GM12874 (cell line): ENCODE measurements at regions not wholly inside any gene's neighbourhood (a gene's known extent, or its start where the extent isn't known, plus 50 kb on each side); places are given as distances from the start of the nearest gene placed in this dataset.

Experiments used
- CTCF ChIP-seq: IDR thresholded peaks from 2 replicates; pipeline ENCODE4 v1.5.1; 2011; ENCODE audit warnings: low read depth, mild to moderate bottlenecking, control low read depth, low read length, moderate library complexity; ENCODE audit not compliant: insufficient read depth

GRCh38 chr9:88926781-88927505 lies 64.3 kb upstream of the S1PR3 start:
- no peak for TF ChIP-seq CTCF

- no peak for TF ChIP-seq CTCF
Measured at GRCh38 chr9:88927510-88927909, 63.8 kb upstream of the S1PR3 start.

GRCh38 chr9:88930716-88931115 lies 60.6 kb upstream of the S1PR3 start:
- no peak for TF ChIP-seq CTCF

DNA sequence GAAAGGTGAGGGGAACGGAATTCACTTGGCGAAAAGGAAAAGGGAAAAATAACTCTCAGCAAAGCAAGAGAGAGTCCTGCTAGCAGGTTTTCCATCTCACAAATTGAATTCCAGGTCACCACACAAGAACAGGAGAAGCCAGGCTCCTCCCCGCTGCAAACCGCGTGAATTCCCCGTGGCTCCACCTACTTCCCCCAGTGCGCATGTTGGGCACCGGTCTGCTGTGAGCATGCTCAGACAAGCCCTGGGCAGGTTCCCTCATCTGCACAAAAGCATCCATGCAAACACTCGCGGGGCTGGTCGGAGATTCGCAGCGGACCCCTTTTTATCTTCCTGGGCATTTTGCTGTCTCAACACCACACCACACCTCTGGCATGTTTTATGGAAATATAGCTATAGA lies 58.5 kb upstream of the S1PR3 start:
- no peak for TF ChIP-seq CTCF

- TF ChIP-seq CTCF: no peak
Measured at GRCh38 chr9:88933607-88934379, 57.5 kb upstream of the S1PR3 start.

DNA sequence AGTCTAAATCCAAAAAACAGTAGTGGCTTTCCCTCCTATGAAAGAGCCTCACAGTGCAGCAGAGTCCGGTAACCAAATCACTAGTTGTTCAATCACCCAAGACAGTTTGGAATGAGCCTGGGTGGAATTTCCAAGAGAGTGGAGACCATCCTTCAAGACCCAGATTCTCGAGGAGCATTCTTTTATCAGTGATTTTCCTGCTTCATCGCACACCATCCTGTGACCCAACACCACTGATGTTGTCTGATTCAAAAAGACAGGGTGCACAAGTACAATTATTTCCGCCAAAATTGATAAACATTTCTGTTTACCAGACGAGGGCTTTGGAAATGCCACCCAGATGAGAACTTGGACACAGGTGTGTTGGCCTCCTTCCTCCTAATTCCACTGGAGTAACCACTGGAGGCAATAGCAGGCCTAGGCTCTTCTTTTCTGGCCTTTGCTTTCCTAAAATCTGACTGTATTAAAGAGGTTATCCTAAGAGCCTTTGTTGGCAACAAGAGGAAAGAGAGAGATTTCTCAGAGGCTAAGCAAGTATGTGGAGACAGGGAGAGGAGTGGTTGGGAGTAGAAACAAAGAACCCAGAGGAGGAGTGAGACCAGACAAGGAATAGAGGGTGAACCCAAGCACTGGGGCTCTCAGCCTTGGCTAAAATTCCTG lies 56.3 kb upstream of the S1PR3 start:
- no peak for TF ChIP-seq CTCF

DNA sequence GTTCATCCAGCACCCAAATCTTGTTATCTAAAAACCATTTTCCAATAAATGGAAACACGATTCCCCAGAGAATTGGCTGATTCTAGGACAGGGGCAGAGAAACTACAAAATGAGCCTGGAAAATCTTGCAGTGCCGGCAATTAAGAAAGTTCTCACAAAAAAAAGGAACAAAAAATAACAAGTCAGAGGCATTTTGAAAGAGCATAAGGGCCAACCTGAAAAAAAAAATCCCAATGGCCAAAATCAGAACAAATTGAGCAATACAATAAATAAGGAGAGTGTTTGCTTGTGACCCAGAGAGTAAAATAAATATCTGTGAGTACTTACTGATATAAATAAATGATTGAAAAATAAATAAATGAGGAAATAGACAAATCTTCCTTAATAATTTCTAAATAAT lies 55.1 kb upstream of the S1PR3 start:
- TF ChIP-seq CTCF: no peak
